ENCODE measurements at regions not wholly inside any gene's neighbourhood (a gene's known extent, or its start where the extent isn't known, plus 50 kb on each side); places are given as distances from the start of the nearest gene placed in this dataset.

DNA sequence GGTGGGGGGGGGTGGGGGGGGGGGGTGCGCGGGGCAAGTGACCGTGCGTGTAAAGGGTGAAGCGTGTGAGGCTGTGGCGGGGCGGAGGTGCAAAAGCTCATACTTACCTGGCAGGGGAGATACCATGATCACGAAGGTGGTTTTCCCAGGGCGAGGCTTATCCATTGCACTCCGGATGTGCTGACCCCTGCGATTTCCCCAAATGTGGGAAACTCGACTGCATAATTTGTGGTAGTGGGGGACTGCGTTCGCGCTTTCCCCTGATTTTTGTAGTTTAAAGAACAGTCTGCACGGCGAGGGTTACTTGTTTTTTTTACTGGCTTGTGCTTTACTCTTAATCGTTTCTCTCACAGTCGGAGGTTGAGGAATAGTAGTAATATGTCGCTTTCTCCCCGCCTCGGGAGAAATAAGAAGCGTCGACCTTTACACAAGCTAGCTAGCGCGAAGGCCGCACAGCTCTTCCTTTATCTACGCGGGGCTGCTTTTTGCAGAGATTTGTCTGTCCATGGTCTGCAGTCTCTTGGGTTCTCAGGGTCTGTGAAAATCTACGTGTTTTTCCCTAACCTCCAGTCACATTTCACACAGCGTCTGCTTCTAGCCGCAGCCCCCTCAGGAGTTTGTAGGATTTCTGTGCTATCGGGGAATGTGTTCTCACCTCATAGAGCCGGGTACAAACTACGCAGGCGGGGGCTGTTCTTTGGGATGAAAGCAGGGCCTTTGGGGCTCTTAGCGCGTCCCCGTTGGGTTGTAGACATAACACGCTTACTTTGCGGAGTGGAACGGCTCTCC lies 148.1 kb upstream of the NOTCH2NLA start (continued):
- TF ChIP-seq SAFB (IDR thresholded peaks at IDR 0.05; ENCODE audit: borderline replicate concordance, low read depth, low read length), result peak; percentile 68
- 0 out of 2 replicates have a peak, but pooled peaks have one; percentile 11 for TF ChIP-seq BHLHE40 (IDR thresholded peaks at IDR 0.05; ENCODE audit: low read length)
- TF ChIP-seq EGR1 (conservative IDR thresholded peaks at IDR 0.05), result peak; percentile 7; the same call in 1 of the 2 replicates
- TF ChIP-seq, protein P1, sequence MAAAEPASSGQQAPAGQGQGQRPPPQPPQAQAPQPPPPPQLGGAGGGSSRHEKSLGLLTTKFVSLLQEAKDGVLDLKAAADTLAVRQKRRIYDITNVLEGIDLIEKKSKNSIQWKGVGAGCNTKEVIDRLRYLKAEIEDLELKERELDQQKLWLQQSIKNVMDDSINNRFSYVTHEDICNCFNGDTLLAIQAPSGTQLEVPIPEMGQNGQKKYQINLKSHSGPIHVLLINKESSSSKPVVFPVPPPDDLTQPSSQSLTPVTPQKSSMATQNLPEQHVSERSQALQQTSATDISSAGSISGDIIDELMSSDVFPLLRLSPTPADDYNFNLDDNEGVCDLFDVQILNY (CRISPR knock-in tag; IDR thresholded peaks at IDR 0.05), result peak; percentile 92
- TF ChIP-seq ZNF212 (CRISPR knock-in tag; IDR thresholded peaks at IDR 0.05), result 0 out of 2 replicates have a peak, but pooled peaks have one; percentile 36
- peak; percentile 56; the same call in 1 of the 2 replicates for TF ChIP-seq STAT5A (IDR thresholded peaks at IDR 0.05; ENCODE audit: borderline replicate concordance, low read length)
- peak; percentile 32; the same call in 1 of the 2 replicates for TF ChIP-seq EP400 (IDR thresholded peaks at IDR 0.05)
- TF ChIP-seq RAD51 (IDR thresholded peaks at IDR 0.05; ENCODE audit: borderline replicate concordance, low read depth), result 0 out of 2 replicates have a peak, but pooled peaks have one; percentile 12
- peak in 1 of 2 experiments; percentile 81; a peak in 3 of 4 replicates for TF ChIP-seq TEAD1 (CRISPR knock-in tag; IDR thresholded peaks at IDR 0.05)
- TF ChIP-seq CSDE1 (IDR thresholded peaks at IDR 0.05), result peak in 1 of 2 experiments; percentile 99; a peak in 2 of 4 replicates
- TF ChIP-seq SMAD1 (IDR thresholded peaks at IDR 0.05; ENCODE audit: low read depth, low read length, partially characterized antibody), result peak; percentile 97
- 0 out of 2 replicates have a peak, but pooled peaks have one; percentile 40 for TF ChIP-seq FOXP1 (CRISPR knock-in tag; IDR thresholded peaks at IDR 0.05)
- TF ChIP-seq RNF2 (IDR thresholded peaks at IDR 0.05), result peak; percentile 93
- peak in 1 of 2 experiments; percentile 80 for TF ChIP-seq MAZ (CRISPR knock-in tag; conservative IDR thresholded peaks at IDR 0.05 in 1 of 2, IDR thresholded peaks at IDR 0.05 in 1 of 2)
- TF ChIP-seq RCOR1 (IDR thresholded peaks at IDR 0.05; ENCODE audit: borderline replicate concordance in 1 of 2, low read depth in 2 of 2, low read length in 2 of 2), result peak; percentile 74 to 80; a peak in 3 of 4 replicates
- TF ChIP-seq ZNF695 (CRISPR knock-in tag; IDR thresholded peaks at IDR 0.05), result peak; percentile 87
- TF ChIP-seq, protein P2, sequence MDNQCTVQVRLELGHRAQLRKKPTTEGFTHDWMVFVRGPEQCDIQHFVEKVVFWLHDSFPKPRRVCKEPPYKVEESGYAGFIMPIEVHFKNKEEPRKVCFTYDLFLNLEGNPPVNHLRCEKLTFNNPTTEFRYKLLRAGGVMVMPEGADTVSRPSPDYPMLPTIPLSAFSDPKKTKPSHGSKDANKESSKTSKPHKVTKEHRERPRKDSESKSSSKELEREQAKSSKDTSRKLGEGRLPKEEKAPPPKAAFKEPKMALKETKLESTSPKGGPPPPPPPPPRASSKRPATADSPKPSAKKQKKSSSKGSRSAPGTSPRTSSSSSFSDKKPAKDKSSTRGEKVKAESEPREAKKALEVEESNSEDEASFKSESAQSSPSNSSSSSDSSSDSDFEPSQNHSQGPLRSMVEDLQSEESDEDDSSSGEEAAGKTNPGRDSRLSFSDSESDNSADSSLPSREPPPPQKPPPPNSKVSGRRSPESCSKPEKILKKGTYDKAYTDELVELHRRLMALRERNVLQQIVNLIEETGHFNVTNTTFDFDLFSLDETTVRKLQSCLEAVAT (IDR thresholded peaks at IDR 0.05), result peak; percentile 88 to 92
- TF ChIP-seq MEF2A (IDR thresholded peaks at IDR 0.05; ENCODE audit: control insufficient read depth, low read depth, low read length), result peak; percentile 31; the same call in 1 of the 2 replicates
- peak; percentile 86; the same call in 1 of the 2 replicates for TF ChIP-seq GTF2F1 (IDR thresholded peaks at IDR 0.05; ENCODE audit: low read depth, low read length)
- peak in 1 of 2 experiments; percentile 90; a peak in 2 of 4 replicates for TF ChIP-seq SIN3A (IDR thresholded peaks at IDR 0.05; ENCODE audit: borderline replicate concordance in 2 of 2, control insufficient read depth in 1 of 2, low read depth in 2 of 2, low read length in 2 of 2)
- TF ChIP-seq FOXJ2 (tag; IDR thresholded peaks at IDR 0.05), result peak; percentile 16; the same call in 1 of the 2 replicates
- TF ChIP-seq ZNF41 (CRISPR knock-in tag; conservative IDR thresholded peaks at IDR 0.05), result peak; percentile 70; the same call in 1 of the 2 replicates
- TF ChIP-seq RFX1 (IDR thresholded peaks at IDR 0.05), result peak; percentile 53
- peak; percentile 98 for TF ChIP-seq CHCHD3 (CRISPR knock-in tag; IDR thresholded peaks at IDR 0.05)
- peak; percentile 84 for TF ChIP-seq ZNF696 (CRISPR knock-in tag; conservative IDR thresholded peaks at IDR 0.05)
- TF ChIP-seq, protein P3, sequence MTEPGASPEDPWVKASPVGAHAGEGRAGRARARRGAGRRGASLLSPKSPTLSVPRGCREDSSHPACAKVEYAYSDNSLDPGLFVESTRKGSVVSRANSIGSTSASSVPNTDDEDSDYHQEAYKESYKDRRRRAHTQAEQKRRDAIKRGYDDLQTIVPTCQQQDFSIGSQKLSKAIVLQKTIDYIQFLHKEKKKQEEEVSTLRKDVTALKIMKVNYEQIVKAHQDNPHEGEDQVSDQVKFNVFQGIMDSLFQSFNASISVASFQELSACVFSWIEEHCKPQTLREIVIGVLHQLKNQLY (CRISPR knock-in tag; conservative IDR thresholded peaks at IDR 0.05), result peak in 1 of 2 experiments; percentile 93; a peak in 2 of 4 replicates

All from K562 (cell line).